Neural crest cell (in vitro differentiated cells): ENCODE measurements at regions not wholly inside any gene's neighbourhood (a gene's known extent, or its start where the extent isn't known, plus 50 kb on each side); places are given as distances from the start of the nearest gene placed in this dataset.

Experiments used
- DNase-seq: peaks from one replicate; pipeline ENCODE4 v3.0.0; 2021; ENCODE audit warnings: low read depth, mixed read lengths, low spot score
- H3K27ac Mint-ChIP-seq: one replicate; pipeline ENCODE4 v1.8.0; 2021; ENCODE audit warnings: mild to moderate bottlenecking, mixed read lengths; ENCODE audit not compliant: unreplicated experiment
- H3K27me3 Mint-ChIP-seq: 2 replicates; pipeline ENCODE4 v1.8.0; 2021; ENCODE audit warnings: low read depth, mild to moderate bottlenecking, mixed read lengths
- H3K36me3 Mint-ChIP-seq: 2 replicates; pipeline ENCODE4 v1.8.0; 2021; ENCODE audit warnings: low read depth, mild to moderate bottlenecking, mixed read lengths
- H3K4me1 Mint-ChIP-seq: 2 replicates; pipeline ENCODE4 v1.8.0; 2021; ENCODE audit warnings: mixed read lengths
- H3K4me3 Mint-ChIP-seq: one replicate; pipeline ENCODE4 v1.8.0; 2021; ENCODE audit warnings: mild to moderate bottlenecking, mixed read lengths
- H3K9me3 Mint-ChIP-seq: 2 replicates; pipeline ENCODE4 v1.8.0; 2021; ENCODE audit warnings: mixed read lengths
- CTCF ChIP-seq: fragments of 200-600 bp; sonication (generic); conservative IDR thresholded peaks from 2 replicates; pipeline ENCODE4 v1.5.0; 2021; ENCODE audit warnings: antibody characterized with exemption, mild to moderate bottlenecking

DNA sequence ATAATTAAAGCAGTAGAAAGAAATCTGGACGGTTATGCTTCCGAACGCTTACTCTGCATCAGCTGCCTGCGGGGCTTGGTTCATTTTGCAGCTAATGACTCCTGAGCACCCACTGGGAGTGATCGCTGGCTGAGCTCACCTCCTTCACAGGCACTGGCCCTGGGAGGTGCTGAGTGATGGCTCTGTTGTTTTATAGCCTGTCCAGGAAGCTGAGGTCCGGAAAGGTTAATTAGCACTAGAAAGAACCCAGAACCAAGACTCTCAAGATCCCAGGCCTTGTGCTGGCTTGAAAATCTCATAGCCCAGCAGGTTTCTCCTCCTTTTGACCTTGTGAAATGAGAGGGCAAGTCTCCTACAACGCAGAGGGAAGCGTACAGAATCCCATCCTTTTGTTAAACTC lies 226.2 kb downstream of the AJAP1 start:
- H3K36me3 Mint-ChIP-seq = no peaks in the 10 kb centered on the region
- no peak overlapping the region for H3K27ac Mint-ChIP-seq
- peaks cover 5% of the 10 kb centered on the region for H3K4me1 Mint-ChIP-seq
- peaks cover 11% of the 10 kb centered on the region for H3K27me3 Mint-ChIP-seq
- TF ChIP-seq CTCF = no peak
- no peak for DNase-seq
- H3K9me3 Mint-ChIP-seq = peaks cover 13% of the 10 kb centered on the region
- H3K4me3 Mint-ChIP-seq = no peak overlapping the region

DNA sequence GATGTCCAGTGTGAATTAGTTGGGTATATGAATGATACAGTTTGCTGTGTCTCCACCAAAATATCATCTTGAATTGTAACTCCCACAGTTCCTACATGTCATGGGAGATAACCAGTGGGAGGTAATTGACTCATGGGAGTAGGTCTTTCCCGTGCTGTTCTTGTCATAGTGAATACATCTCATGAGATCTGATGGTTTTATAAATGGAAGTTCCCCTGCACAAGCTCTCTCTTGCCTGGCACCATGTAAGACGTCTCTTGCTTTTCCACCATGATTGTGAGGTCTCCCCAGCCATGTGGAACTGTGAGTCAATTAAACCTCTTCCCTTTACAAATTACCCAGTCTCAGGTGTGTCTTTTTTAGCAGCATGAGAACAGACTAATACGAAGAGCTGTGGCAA lies 223.0 kb downstream of the AJAP1 start:
- Mint-ChIP-seq H3K36me3 (no peaks in the 10 kb centered on the region), H3K27ac (no peak overlapping the region), H3K9me3 (peaks cover 6% of the 10 kb centered on the region), H3K4me1 (peaks cover 5% of the 10 kb centered on the region), H3K27me3 (no peaks in the 10 kb centered on the region), H3K4me3 (no peak overlapping the region)
- TF ChIP-seq CTCF = no peak
- DNase-seq = no peak

GRCh38 chr1:4871373-4871772 lies 217.0 kb downstream of the AJAP1 start:
- Mint-ChIP-seq H3K27ac (peak overlapping the region; percentile 10), H3K36me3 (no peaks in the 10 kb centered on the region), H3K4me3 (no peak overlapping the region), H3K27me3 (peaks cover 8% of the 10 kb centered on the region), H3K9me3 (no peaks in the 10 kb centered on the region), H3K4me1 (no peaks in the 10 kb centered on the region)
- no peak for DNase-seq
- TF ChIP-seq CTCF = no peak

GRCh38 chr1:4868521-4868920 lies 214.1 kb downstream of the AJAP1 start:
- no peaks in the 10 kb centered on the region for H3K4me1 Mint-ChIP-seq
- no peak overlapping the region for H3K27ac Mint-ChIP-seq
- TF ChIP-seq CTCF = no peak
- H3K4me3 Mint-ChIP-seq = no peak overlapping the region
- H3K27me3 Mint-ChIP-seq = peaks cover 10% of the 10 kb centered on the region
- no peak for DNase-seq
- H3K9me3 Mint-ChIP-seq = peaks cover 3% of the 10 kb centered on the region
- peaks cover 3% of the 10 kb centered on the region for H3K36me3 Mint-ChIP-seq

DNA sequence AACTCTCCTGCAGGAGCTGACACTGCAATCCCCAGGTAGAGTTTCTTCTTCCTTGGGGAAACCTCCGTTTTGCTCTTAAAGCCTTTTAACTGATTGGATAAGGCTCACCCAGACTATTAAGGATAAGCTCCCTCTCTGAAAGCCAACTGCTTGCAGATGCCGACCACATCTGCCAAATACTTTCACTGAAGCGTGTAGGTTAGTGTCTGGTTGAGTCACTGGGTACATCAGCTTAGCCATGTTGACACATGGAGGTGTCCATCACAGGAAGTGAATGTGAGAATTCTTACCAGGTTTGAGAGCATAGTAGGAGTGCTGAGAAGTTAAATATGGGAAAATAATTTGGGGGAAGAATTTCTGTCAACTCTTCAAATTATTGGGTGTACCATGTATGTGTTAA lies 202.0 kb downstream of the AJAP1 start:
- no peak overlapping the region for H3K4me3 Mint-ChIP-seq
- no peak for TF ChIP-seq CTCF
- H3K27ac Mint-ChIP-seq = no peak overlapping the region
- H3K27me3 Mint-ChIP-seq = peaks cover 6% of the 10 kb centered on the region
- no peak for DNase-seq
- H3K4me1 Mint-ChIP-seq = no peaks in the 10 kb centered on the region
- no peaks in the 10 kb centered on the region for H3K36me3 Mint-ChIP-seq
- H3K9me3 Mint-ChIP-seq = peaks cover 3% of the 10 kb centered on the region

DNA sequence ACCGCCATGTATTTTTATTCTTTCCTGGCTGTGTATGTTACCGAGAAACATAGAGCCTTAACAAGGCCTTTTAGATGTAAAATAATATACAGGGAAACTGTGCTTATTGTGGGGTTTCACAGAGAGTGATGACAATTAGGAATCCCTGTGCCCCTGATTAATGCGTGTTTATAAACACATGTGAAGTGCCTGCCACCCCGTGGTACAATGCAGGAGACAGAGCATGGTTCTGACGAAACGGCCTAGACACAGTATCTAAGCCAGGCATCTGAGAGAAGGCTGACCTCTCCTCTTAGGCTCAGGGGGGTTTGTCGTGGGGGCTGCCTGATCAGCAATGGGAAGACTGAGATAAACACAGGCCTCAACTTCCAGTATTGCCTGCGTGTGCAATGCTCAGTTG lies 200.0 kb downstream of the AJAP1 start:
- H3K27me3 Mint-ChIP-seq = peaks cover 6% of the 10 kb centered on the region
- no peaks in the 10 kb centered on the region for H3K36me3 Mint-ChIP-seq
- H3K27ac Mint-ChIP-seq = no peak overlapping the region
- DNase-seq = no peak
- H3K9me3 Mint-ChIP-seq = peaks cover 3% of the 10 kb centered on the region
- H3K4me3 Mint-ChIP-seq = no peak overlapping the region
- no peak for TF ChIP-seq CTCF
- no peaks in the 10 kb centered on the region for H3K4me1 Mint-ChIP-seq
